Stimulated activated naive B cell treated with anti-CD40 and anti-IgM and Interleukin-4, amounts not matched to agents 10 μg/mL and 1 μg/mL and 100 μg/mL, for 72 hours (primary cell): ENCODE measurements at regions not wholly inside any gene's neighbourhood (a gene's known extent, or its start where the extent isn't known, plus 50 kb on each side); places are given as distances from the start of the nearest gene placed in this dataset.

ENCODE experiments used
- ATAC-seq, 2 donors: fragments of 150-1000 bp; cut with Tn5 transposase; replicated peaks; 2 replicates each; pipeline ENCODE4 v1.10.0; 2021; ENCODE audit warnings: moderate library complexity in 1 of 2
- DNase-seq: peaks from one replicate; pipeline ENCODE4 v3.0.0; 2021
- H3K27ac Mint-ChIP-seq: one replicate; pipeline ENCODE4 v1.8.0; 2022; ENCODE audit warnings: mild to moderate bottlenecking, mixed read lengths
- H3K27me3 Mint-ChIP-seq, 2 donors: one replicate each; pipeline ENCODE4 v1.8.0; 2022; ENCODE audit warnings: mixed read lengths in 2 of 2
- H3K36me3 Mint-ChIP-seq, 2 donors: one replicate each; pipeline ENCODE4 v1.8.0; 2022; ENCODE audit warnings: mixed read lengths in 2 of 2, mild to moderate bottlenecking in 1 of 2
- H3K4me1 Mint-ChIP-seq, 2 donors: one replicate each; pipeline ENCODE4 v1.8.0; 2022; ENCODE audit warnings: mixed read lengths in 2 of 2, mild to moderate bottlenecking in 1 of 2
- H3K4me3 Mint-ChIP-seq, 2 donors: one replicate each; pipeline ENCODE4 v1.8.0; 2022; ENCODE audit warnings: mild to moderate bottlenecking in 2 of 2, mixed read lengths in 2 of 2, moderate library complexity in 1 of 2
- H3K9me3 Mint-ChIP-seq, 2 donors: one replicate each; pipeline ENCODE4 v1.8.0; 2022; ENCODE audit warnings: mixed read lengths in 2 of 2, mild to moderate bottlenecking in 1 of 2

GRCh38 chr9:134247918-134248631, 78.2 kb upstream of the RXRA start:
- DNase-seq (no peak), ATAC-seq (peak; percentile 49 to 53)
- H3K4me3 Mint-ChIP-seq: no peak overlapping the region
- H3K27me3 Mint-ChIP-seq: peaks cover 5 to 6% of the 10 kb centered on the region in 2 donors
- no peak overlapping the region for H3K27ac Mint-ChIP-seq
- H3K36me3 Mint-ChIP-seq: no peaks in the 10 kb centered on the region
- H3K4me1 Mint-ChIP-seq: peaks cover 23 to 36% of the 10 kb centered on the region in 2 donors
- H3K9me3 Mint-ChIP-seq: peaks cover 5 to 8% of the 10 kb centered on the region in 2 donors

GRCh38 chr9:134251296-134252069, 74.8 kb upstream of the RXRA start:
- Mint-ChIP-seq H3K9me3 (peaks cover 5% of the 10 kb centered on the region in 2 donors), H3K27ac (no peak overlapping the region), H3K4me3 (no peak overlapping the region), H3K4me1 (peaks cover 7 to 11% of the 10 kb centered on the region in 2 donors), H3K27me3 (peaks cover 12 to 18% of the 10 kb centered on the region in 2 donors), H3K36me3 (no peaks in the 10 kb centered on the region)
- ATAC-seq (no peak), DNase-seq (no peak)

GRCh38 chr9:134252084-134252830, 74.0 kb upstream of the RXRA start:
- DNase-seq (no peak), ATAC-seq (peak in 1 of 2 donors; percentile 52)
- Mint-ChIP-seq H3K4me1 (peaks cover 7 to 11% of the 10 kb centered on the region in 2 donors), H3K27me3 (peaks cover 12 to 18% of the 10 kb centered on the region in 2 donors), H3K36me3 (no peaks in the 10 kb centered on the region), H3K9me3 (peaks cover 5% of the 10 kb centered on the region in 2 donors), H3K27ac (no peak overlapping the region), H3K4me3 (no peak overlapping the region)

GRCh38 chr9:134253606-134254205, 72.5 kb upstream of the RXRA start:
- H3K4me1 Mint-ChIP-seq: peaks cover 0 to 6% of the 10 kb centered on the region in 2 donors
- no peaks in the 10 kb centered on the region for H3K36me3 Mint-ChIP-seq
- no peak overlapping the region for H3K27ac Mint-ChIP-seq
- no peak for ATAC-seq
- peaks cover 12 to 18% of the 10 kb centered on the region in 2 donors for H3K27me3 Mint-ChIP-seq
- H3K9me3 Mint-ChIP-seq: no peaks in the 10 kb centered on the region
- no peak for DNase-seq
- H3K4me3 Mint-ChIP-seq: no peak overlapping the region

GRCh38 chr9:134258332-134258731, 67.9 kb upstream of the RXRA start:
- Mint-ChIP-seq H3K4me1 (peaks cover under 1 to 8% of the 10 kb centered on the region in 2 donors), H3K36me3 (no peaks in the 10 kb centered on the region), H3K27ac (no peak overlapping the region), H3K27me3 (peaks cover 25 to 35% of the 10 kb centered on the region in 2 donors), H3K9me3 (no peaks in the 10 kb centered on the region), H3K4me3 (no peak overlapping the region)
- DNase-seq (no peak), ATAC-seq (no peak)

GRCh38 chr9:134258828-134259546, 67.3 kb upstream of the RXRA start:
- H3K4me3 Mint-ChIP-seq: no peak overlapping the region
- no peak for DNase-seq

GRCh38 chr9:134259708-134260107, 66.5 kb upstream of the RXRA start:
- DNase-seq (no peak), ATAC-seq (no peak)
- peaks cover 25 to 39% of the 10 kb centered on the region in 2 donors for H3K27me3 Mint-ChIP-seq
- H3K36me3 Mint-ChIP-seq: no peaks in the 10 kb centered on the region
- no peak overlapping the region for H3K4me3 Mint-ChIP-seq
- H3K27ac Mint-ChIP-seq: no peak overlapping the region
- H3K9me3 Mint-ChIP-seq: no peaks in the 10 kb centered on the region
- peaks cover 5 to 6% of the 10 kb centered on the region in 2 donors for H3K4me1 Mint-ChIP-seq

More at GRCh38 chr9:134258828-134259546, 67.3 kb upstream of the RXRA start:
- Mint-ChIP-seq H3K36me3 (no peaks in the 10 kb centered on the region), H3K4me1 (peaks cover 6% of the 10 kb centered on the region in 2 donors), H3K27me3 (peaks cover 26 to 35% of the 10 kb centered on the region in 2 donors), H3K9me3 (no peaks in the 10 kb centered on the region), H3K27ac (no peak overlapping the region)
- ATAC-seq: no peak

GRCh38 chr9:134260801-134261200, 65.5 kb upstream of the RXRA start:
- H3K36me3 Mint-ChIP-seq: no peaks in the 10 kb centered on the region
- ATAC-seq (no peak), DNase-seq (no peak)
- H3K27me3 Mint-ChIP-seq: peaks cover 26 to 39% of the 10 kb centered on the region in 2 donors
- H3K4me1 Mint-ChIP-seq: peaks cover 6% of the 10 kb centered on the region in 2 donors
- H3K27ac Mint-ChIP-seq: no peak overlapping the region
- H3K4me3 Mint-ChIP-seq: no peak overlapping the region
- H3K9me3 Mint-ChIP-seq: no peaks in the 10 kb centered on the region

GRCh38 chr9:134262035-134262434, 64.2 kb upstream of the RXRA start:
- DNase-seq (no peak), ATAC-seq (no peak)
- Mint-ChIP-seq H3K27me3 (peaks cover 35 to 50% of the 10 kb centered on the region in 2 donors), H3K4me3 (no peak overlapping the region), H3K36me3 (peaks cover 0 to 3% of the 10 kb centered on the region in 2 donors), H3K9me3 (peaks cover 0 to 2% of the 10 kb centered on the region in 2 donors), H3K27ac (no peak overlapping the region), H3K4me1 (peaks cover 14 to 16% of the 10 kb centered on the region in 2 donors)

GRCh38 chr9:134263596-134263995, 62.7 kb upstream of the RXRA start:
- H3K4me3 Mint-ChIP-seq: no peak overlapping the region
- peaks cover 0 to 2% of the 10 kb centered on the region in 2 donors for H3K9me3 Mint-ChIP-seq
- peaks cover 35 to 50% of the 10 kb centered on the region in 2 donors for H3K27me3 Mint-ChIP-seq
- H3K36me3 Mint-ChIP-seq: peaks cover 0 to 3% of the 10 kb centered on the region in 2 donors
- H3K4me1 Mint-ChIP-seq: peaks cover 29 to 32% of the 10 kb centered on the region in 2 donors
- no peak overlapping the region for H3K27ac Mint-ChIP-seq
- no peak for ATAC-seq
- no peak for DNase-seq

GRCh38 chr9:134264169-134264568, 62.1 kb upstream of the RXRA start:
- ATAC-seq (no peak), DNase-seq (no peak)
- H3K27me3 Mint-ChIP-seq: peaks cover 35 to 50% of the 10 kb centered on the region in 2 donors
- H3K4me1 Mint-ChIP-seq: peaks cover 33 to 38% of the 10 kb centered on the region in 2 donors
- H3K27ac Mint-ChIP-seq: no peak overlapping the region
- H3K4me3 Mint-ChIP-seq: no peak overlapping the region
- H3K36me3 Mint-ChIP-seq: peaks cover 0 to 3% of the 10 kb centered on the region in 2 donors
- H3K9me3 Mint-ChIP-seq: peaks cover 0 to 2% of the 10 kb centered on the region in 2 donors

GRCh38 chr9:134265078-134265477, 61.2 kb upstream of the RXRA start:
- Mint-ChIP-seq H3K4me3 (no peak overlapping the region), H3K4me1 (peaks cover 36 to 39% of the 10 kb centered on the region in 2 donors), H3K9me3 (peaks cover 0 to 2% of the 10 kb centered on the region in 2 donors), H3K27me3 (peaks cover 35 to 50% of the 10 kb centered on the region in 2 donors), H3K36me3 (peaks cover 0 to 3% of the 10 kb centered on the region in 2 donors), H3K27ac (no peak overlapping the region)
- DNase-seq: no peak
- ATAC-seq: no peak

- Mint-ChIP-seq H3K4me3 (no peak overlapping the region), H3K27ac (no peak overlapping the region), H3K27me3 (peaks cover 32 to 43% of the 10 kb centered on the region in 2 donors), H3K9me3 (peaks cover 0 to 2% of the 10 kb centered on the region in 2 donors), H3K4me1 (peaks cover 42 to 50% of the 10 kb centered on the region in 2 donors), H3K36me3 (peaks cover 0 to 3% of the 10 kb centered on the region in 2 donors)
- ATAC-seq (no peak), DNase-seq (no peak)
These were observed 59.8 kb upstream of the RXRA start for GRCh38 chr9:134266418-134266817.
